NCI-H2107 treated with DMSO at 0.1 percent for 48 hours (cell line): ENCODE measurements at regions not wholly inside any gene's neighbourhood (a gene's known extent, or its start where the extent isn't known, plus 50 kb on each side); places are given as distances from the start of the nearest gene placed in this dataset.

Experiments
- DNase-seq: peaks from one replicate; lab custom pipeline; 2025; ENCODE audit not compliant: unreplicated experiment; lab: John Stamatoyannopoulos, UW

GRCh38 chr16:77132051-77132618 lies 58.9 kb upstream of the MON1B start:
- no peak for DNase-seq

- DNase-seq: no peak
These were observed 57.3 kb upstream of the MON1B start for GRCh38 chr16:77133706-77134105.

- no peak for DNase-seq
These were observed 53.9 kb upstream of the MON1B start for GRCh38 chr16:77137045-77137444.
